GM12864 (cell line): ENCODE measurements at regions not wholly inside any gene's neighbourhood (a gene's known extent, or its start where the extent isn't known, plus 50 kb on each side); places are given as distances from the start of the nearest gene placed in this dataset.

ENCODE experiments used
- DNase-seq: peaks from one replicate; pipeline ENCODE4 v3.0.0-alpha.2; 2011; ENCODE audit warnings: low read depth
- H3K4me3 ChIP-seq: 2 replicates; pipeline ENCODE4 v1.5.1; 2011; ENCODE audit warnings: mild to moderate bottlenecking, low read depth, low read length, control low read depth
- TF ChIP-seq, protein P1 (sequence below): IDR thresholded peaks from 2 replicates; pipeline ENCODE4 v1.5.1; 2011; ENCODE audit warnings: low read depth, mild to moderate bottlenecking, moderate library complexity, low read length, control low read depth, inconsistent platforms; ENCODE audit errors: missing control alignments

DNA sequence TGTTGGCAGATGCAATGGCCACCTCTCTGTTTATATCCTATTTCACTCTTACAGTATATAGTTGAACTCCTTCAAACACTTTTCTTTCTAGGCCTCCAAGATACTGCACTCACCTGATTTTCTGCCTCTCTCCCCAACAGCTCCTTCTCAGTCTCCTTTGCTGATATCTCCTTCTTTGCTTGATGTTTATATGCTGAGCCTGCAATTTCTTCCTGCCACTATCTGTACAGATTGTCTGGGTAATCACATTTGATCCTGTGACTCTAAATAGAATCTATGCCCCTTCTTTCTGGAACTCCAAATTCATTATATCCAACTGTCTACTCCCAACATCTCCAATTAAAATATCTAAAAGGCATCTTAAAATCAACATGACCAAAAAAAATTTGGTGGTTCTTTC, 165.5 kb upstream of the PFN2 start:
- TF ChIP-seq, protein P1, sequence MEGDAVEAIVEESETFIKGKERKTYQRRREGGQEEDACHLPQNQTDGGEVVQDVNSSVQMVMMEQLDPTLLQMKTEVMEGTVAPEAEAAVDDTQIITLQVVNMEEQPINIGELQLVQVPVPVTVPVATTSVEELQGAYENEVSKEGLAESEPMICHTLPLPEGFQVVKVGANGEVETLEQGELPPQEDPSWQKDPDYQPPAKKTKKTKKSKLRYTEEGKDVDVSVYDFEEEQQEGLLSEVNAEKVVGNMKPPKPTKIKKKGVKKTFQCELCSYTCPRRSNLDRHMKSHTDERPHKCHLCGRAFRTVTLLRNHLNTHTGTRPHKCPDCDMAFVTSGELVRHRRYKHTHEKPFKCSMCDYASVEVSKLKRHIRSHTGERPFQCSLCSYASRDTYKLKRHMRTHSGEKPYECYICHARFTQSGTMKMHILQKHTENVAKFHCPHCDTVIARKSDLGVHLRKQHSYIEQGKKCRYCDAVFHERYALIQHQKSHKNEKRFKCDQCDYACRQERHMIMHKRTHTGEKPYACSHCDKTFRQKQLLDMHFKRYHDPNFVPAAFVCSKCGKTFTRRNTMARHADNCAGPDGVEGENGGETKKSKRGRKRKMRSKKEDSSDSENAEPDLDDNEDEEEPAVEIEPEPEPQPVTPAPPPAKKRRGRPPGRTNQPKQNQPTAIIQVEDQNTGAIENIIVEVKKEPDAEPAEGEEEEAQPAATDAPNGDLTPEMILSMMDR = no peak
- no peak overlapping the region for H3K4me3 ChIP-seq
- no peak for DNase-seq

DNA sequence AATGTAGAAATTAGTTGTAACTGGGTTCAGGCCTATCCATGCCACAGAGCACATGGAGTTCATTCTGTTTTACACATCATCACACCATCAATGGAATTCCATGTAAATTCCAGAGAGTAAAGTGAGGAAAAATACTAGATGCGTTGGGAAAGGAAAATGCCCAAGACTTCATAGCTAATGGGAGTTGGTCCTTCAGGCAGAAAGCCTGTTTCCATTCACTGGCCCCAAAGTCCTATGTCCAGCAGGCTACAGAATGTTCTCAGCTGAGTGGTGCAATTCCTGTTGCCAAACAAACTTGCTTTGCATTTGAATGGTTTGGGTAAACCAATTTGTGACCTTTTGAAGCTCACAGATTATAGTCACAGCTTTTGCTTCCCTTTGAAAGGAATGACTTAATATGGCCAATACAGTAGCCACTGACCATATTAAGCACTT, 164.6 kb upstream of the PFN2 start:
- TF ChIP-seq, protein P1 = no peak
- DNase-seq = no peak
- H3K4me3 ChIP-seq = no peak overlapping the region

GRCh38 chr3:150133293-150133692, 162.6 kb upstream of the PFN2 start:
- no peak overlapping the region for H3K4me3 ChIP-seq
- TF ChIP-seq, protein P1 = no peak
- no peak for DNase-seq

GRCh38 chr3:150132101-150132749, 161.5 kb upstream of the PFN2 start:
- TF ChIP-seq, protein P1 = no peak
- no peak overlapping the region for H3K4me3 ChIP-seq
- no peak for DNase-seq

GRCh38 chr3:150131663-150132062, 161.0 kb upstream of the PFN2 start:
- H3K4me3 ChIP-seq = no peak overlapping the region
- DNase-seq = no peak
- TF ChIP-seq, protein P1 = no peak

GRCh38 chr3:150130404-150131100, 159.9 kb upstream of the PFN2 start:
- TF ChIP-seq, protein P1 = no peak
- DNase-seq = no peak
- H3K4me3 ChIP-seq = no peak overlapping the region
